ENCODE measurements at regions not wholly inside any gene's neighbourhood (a gene's known extent, or its start where the extent isn't known, plus 50 kb on each side); places are given as distances from the start of the nearest gene placed in this dataset.

- Histone ChIP-seq H3K4me3 (ENCODE audit: low read length in 2 of 2) (no peak overlapping the region), H3K27ac (ENCODE audit: low read depth, low read length) (no peak overlapping the region), H3K9me3 (ENCODE audit: control insufficient read depth in 1 of 2, low read length in 2 of 2) (no peaks in the 10 kb centered on the region), H3K4me1 (ENCODE audit: insufficient read depth, low read length) (no peaks in the 10 kb centered on the region), H3K36me3 (ENCODE audit: insufficient read depth, low read length) (no peaks in the 10 kb centered on the region), H3K27me3 (ENCODE audit: insufficient read depth, low read length) (no peaks in the 10 kb centered on the region)
- ChIA-PET CTCF (ENCODE audit: partially characterized antibody) (no interaction called here), POLR2A (ENCODE audit: partially characterized antibody) (no interaction called here)
- peaks cover 0 to 2% (median 0%) of the 10 kb centered on the region in 8 donors for H3K9me3 Mint-ChIP-seq
- peaks cover 0 to 4% (median 0%) of the 10 kb centered on the region in 4 donors for H3K4me1 Mint-ChIP-seq
- H3K27ac Mint-ChIP-seq = no peak overlapping the region
- no peak overlapping the region for H3K4me3 Mint-ChIP-seq
- DNase-seq = no peak
- H3K36me3 Mint-ChIP-seq = no peaks in the 10 kb centered on the region
- intact Hi-C loops (cut with micrococcal nuclease) = no loop called here
- H3K27me3 Mint-ChIP-seq = peaks cover 8 to 11% of the 10 kb centered on the region in 2 donors
Observed at GRCh38 chr5:5576744-5577143, 154.3 kb downstream of the ICE1 start.

DNA sequence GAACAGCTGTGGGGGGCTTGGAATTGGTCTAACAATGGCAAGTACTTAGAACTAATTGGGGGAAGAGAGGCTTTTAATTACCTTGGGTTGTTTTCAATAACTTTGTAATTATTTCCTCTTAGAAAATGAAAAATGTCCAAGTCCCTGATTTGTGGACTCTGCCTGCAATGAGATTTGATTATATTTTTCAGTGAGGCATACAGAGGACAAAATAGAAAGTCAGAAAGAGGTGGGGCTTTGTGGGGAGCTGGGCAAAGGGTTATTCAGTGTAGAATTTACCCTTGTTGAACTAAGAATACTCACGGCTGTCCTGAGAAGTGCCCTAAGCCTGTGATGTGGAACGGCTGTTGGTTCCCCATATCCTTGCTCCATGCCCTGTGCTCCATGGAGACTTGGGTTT is 153.0 kb downstream of the ICE1 start:
- H3K9me3 ChIP-seq (ENCODE audit: control insufficient read depth in 1 of 2, low read length in 2 of 2) = no peaks in the 10 kb centered on the region
- H3K36me3 ChIP-seq (ENCODE audit: insufficient read depth, low read length) = no peaks in the 10 kb centered on the region
- H3K27ac Mint-ChIP-seq = no peak overlapping the region
- H3K4me1 Mint-ChIP-seq = peaks cover 0 to 4% (median 0%) of the 10 kb centered on the region in 4 donors
- no peak for DNase-seq
- intact Hi-C loops (cut with micrococcal nuclease) = no loop called here
- peaks cover 8 to 11% of the 10 kb centered on the region in 2 donors for H3K27me3 Mint-ChIP-seq
- no peaks in the 10 kb centered on the region for H3K27me3 ChIP-seq (ENCODE audit: insufficient read depth, low read length)
- H3K27ac ChIP-seq (ENCODE audit: low read depth, low read length) = no peak overlapping the region
- H3K9me3 Mint-ChIP-seq = peaks cover 0 to 2% (median 0%) of the 10 kb centered on the region in 8 donors
- POLR2A ChIA-PET (ENCODE audit: partially characterized antibody) = no interaction called here
- CTCF ChIA-PET (ENCODE audit: partially characterized antibody) = no interaction called here
- no peak overlapping the region for H3K4me3 ChIP-seq (ENCODE audit: low read length in 2 of 2)
- no peak overlapping the region for H3K4me3 Mint-ChIP-seq
- H3K36me3 Mint-ChIP-seq = no peaks in the 10 kb centered on the region
- no peaks in the 10 kb centered on the region for H3K4me1 ChIP-seq (ENCODE audit: insufficient read depth, low read length)

GRCh38 chr5:5573798-5574380 is 151.4 kb downstream of the ICE1 start:
- Histone ChIP-seq H3K4me1 (ENCODE audit: insufficient read depth, low read length) (no peaks in the 10 kb centered on the region), H3K36me3 (ENCODE audit: insufficient read depth, low read length) (no peaks in the 10 kb centered on the region), H3K4me3 (ENCODE audit: low read length in 2 of 2) (no peak overlapping the region), H3K27me3 (ENCODE audit: insufficient read depth, low read length) (no peaks in the 10 kb centered on the region), H3K27ac (ENCODE audit: low read depth, low read length) (no peak overlapping the region), H3K9me3 (ENCODE audit: control insufficient read depth in 1 of 2, low read length in 2 of 2) (no peaks in the 10 kb centered on the region)
- no peak for DNase-seq
- Mint-ChIP-seq H3K9me3 (no peaks in the 10 kb centered on the region), H3K36me3 (no peaks in the 10 kb centered on the region), H3K4me3 (no peak overlapping the region), H3K27me3 (peaks cover 8 to 11% of the 10 kb centered on the region in 2 donors), H3K27ac (no peak overlapping the region), H3K4me1 (peaks cover 0 to 4% (median 0%) of the 10 kb centered on the region in 4 donors)
- intact Hi-C loops (cut with micrococcal nuclease) = no loop called here
- ChIA-PET CTCF (ENCODE audit: partially characterized antibody) (no interaction called here), POLR2A (ENCODE audit: partially characterized antibody) (no interaction called here)

DNA sequence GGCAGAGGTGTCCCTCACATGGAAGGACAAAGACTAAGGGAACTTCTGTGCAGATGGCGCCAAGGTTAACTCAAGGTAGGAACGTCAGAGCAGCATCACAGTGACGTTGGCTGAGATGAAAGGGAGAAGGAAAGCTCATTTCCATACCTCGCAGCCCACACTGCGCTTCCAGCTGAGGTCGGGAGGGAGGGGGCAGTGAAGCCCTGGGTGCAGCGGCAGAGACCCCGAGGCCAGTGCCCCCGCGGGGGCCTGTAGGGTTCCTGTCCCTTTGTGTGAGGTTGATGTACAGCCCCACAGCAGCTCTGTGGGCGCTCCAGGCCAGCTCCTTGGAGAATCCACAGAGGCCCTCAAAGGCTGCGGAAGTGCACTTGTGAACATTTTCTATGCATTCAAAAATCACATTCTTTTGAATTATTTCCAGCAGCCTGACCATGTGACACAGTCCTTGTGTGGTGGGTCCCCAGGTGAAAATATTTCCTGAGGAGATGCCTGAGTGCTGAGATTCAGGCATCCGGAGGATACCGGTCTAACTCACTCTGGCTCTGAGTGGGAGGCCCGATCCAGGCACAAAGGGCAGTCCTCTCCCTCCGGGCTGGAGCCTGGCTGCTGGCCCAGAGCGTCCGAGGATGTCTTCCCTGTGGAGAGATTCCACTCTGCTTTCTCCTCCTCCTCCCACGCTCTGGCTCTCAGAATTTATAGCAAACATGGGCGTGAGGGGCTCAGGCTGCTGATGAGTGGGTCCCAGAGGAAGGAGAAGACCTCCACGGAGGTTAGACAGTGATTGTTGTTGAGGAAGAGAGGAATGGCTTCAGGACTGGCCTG is 150.7 kb downstream of the ICE1 start:
- no peak overlapping the region for H3K27ac ChIP-seq (ENCODE audit: low read depth, low read length)
- H3K36me3 ChIP-seq (ENCODE audit: insufficient read depth, low read length) = no peaks in the 10 kb centered on the region
- no peaks in the 10 kb centered on the region for H3K4me1 ChIP-seq (ENCODE audit: insufficient read depth, low read length)
- Mint-ChIP-seq H3K9me3 (no peaks in the 10 kb centered on the region), H3K27ac (no peak overlapping the region), H3K4me3 (no peak overlapping the region), H3K4me1 (peaks cover 0 to 4% (median 0%) of the 10 kb centered on the region in 4 donors), H3K36me3 (no peaks in the 10 kb centered on the region), H3K27me3 (peaks cover 8 to 14% of the 10 kb centered on the region in 2 donors)
- H3K27me3 ChIP-seq (ENCODE audit: insufficient read depth, low read length) = no peaks in the 10 kb centered on the region
- ChIA-PET CTCF (ENCODE audit: partially characterized antibody) (no interaction called here), POLR2A (ENCODE audit: partially characterized antibody) (no interaction called here)
- intact Hi-C loops (cut with micrococcal nuclease) = no loop called here
- H3K9me3 ChIP-seq (ENCODE audit: control insufficient read depth in 1 of 2, low read length in 2 of 2) = no peaks in the 10 kb centered on the region
- no peak overlapping the region for H3K4me3 ChIP-seq (ENCODE audit: low read length in 2 of 2)
- DNase-seq = no peak

- Mint-ChIP-seq H3K4me1 (peaks cover 0 to 4% (median 0%) of the 10 kb centered on the region in 4 donors), H3K4me3 (no peak overlapping the region), H3K27ac (no peak overlapping the region), H3K27me3 (peaks cover 12% of the 10 kb centered on the region in 2 donors), H3K9me3 (no peaks in the 10 kb centered on the region), H3K36me3 (no peaks in the 10 kb centered on the region)
- ChIA-PET CTCF (ENCODE audit: partially characterized antibody) (no interaction called here), POLR2A (ENCODE audit: partially characterized antibody) (no interaction called here)
- DNase-seq = no peak
- no peaks in the 10 kb centered on the region for H3K36me3 ChIP-seq (ENCODE audit: insufficient read depth, low read length)
- H3K4me1 ChIP-seq (ENCODE audit: insufficient read depth, low read length) = no peaks in the 10 kb centered on the region
- H3K27me3 ChIP-seq (ENCODE audit: insufficient read depth, low read length) = no peaks in the 10 kb centered on the region
- no peak overlapping the region for H3K4me3 ChIP-seq (ENCODE audit: low read length in 2 of 2)
- H3K27ac ChIP-seq (ENCODE audit: low read depth, low read length) = no peak overlapping the region
- intact Hi-C loops (cut with micrococcal nuclease) = no loop called here
- H3K9me3 ChIP-seq (ENCODE audit: control insufficient read depth in 1 of 2, low read length in 2 of 2) = no peaks in the 10 kb centered on the region
Observed at GRCh38 chr5:5572010-5572865, 149.8 kb downstream of the ICE1 start.

GRCh38 chr5:5570646-5571045 is 148.2 kb downstream of the ICE1 start:
- CTCF ChIA-PET (ENCODE audit: partially characterized antibody) = no interaction called here
- no peaks in the 10 kb centered on the region for H3K9me3 ChIP-seq (ENCODE audit: control insufficient read depth in 1 of 2, low read length in 2 of 2)
- POLR2A ChIA-PET (ENCODE audit: partially characterized antibody) = no interaction called here
- no peaks in the 10 kb centered on the region for H3K9me3 Mint-ChIP-seq
- no peak overlapping the region for H3K27ac ChIP-seq (ENCODE audit: low read depth, low read length)
- H3K4me3 ChIP-seq (ENCODE audit: low read length in 2 of 2) = no peak overlapping the region
- peaks cover 9 to 11% of the 10 kb centered on the region in 2 donors for H3K27me3 Mint-ChIP-seq
- no peaks in the 10 kb centered on the region for H3K4me1 ChIP-seq (ENCODE audit: insufficient read depth, low read length)
- peaks cover 0 to 4% (median 0%) of the 10 kb centered on the region in 4 donors for H3K4me1 Mint-ChIP-seq
- no peak overlapping the region for H3K27ac Mint-ChIP-seq
- no peaks in the 10 kb centered on the region for H3K27me3 ChIP-seq (ENCODE audit: insufficient read depth, low read length)
- intact Hi-C loops (cut with micrococcal nuclease) = no loop called here
- H3K4me3 Mint-ChIP-seq = no peak overlapping the region
- H3K36me3 ChIP-seq (ENCODE audit: insufficient read depth, low read length) = no peaks in the 10 kb centered on the region
- H3K36me3 Mint-ChIP-seq = no peaks in the 10 kb centered on the region
- DNase-seq = no peak

DNA sequence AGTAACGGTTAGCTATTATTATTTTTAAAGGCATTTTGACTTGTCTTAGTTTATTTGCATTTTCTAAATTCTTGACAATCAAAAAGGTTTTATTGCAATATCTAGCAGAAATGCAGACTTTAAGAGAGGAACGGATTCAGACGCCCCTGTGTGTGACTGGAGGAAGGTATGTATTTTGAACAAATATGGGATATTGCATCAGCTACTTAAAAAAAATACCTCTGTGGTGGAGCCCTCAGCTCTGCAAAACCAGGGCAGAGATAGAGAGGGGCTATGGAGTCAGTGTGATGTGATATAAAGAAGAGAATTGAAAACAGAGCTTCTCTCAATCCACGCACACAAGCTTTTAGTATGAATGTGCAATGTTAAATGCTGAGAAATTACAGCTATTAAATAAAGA is 142.4 kb downstream of the ICE1 start:
- ChIA-PET POLR2A (ENCODE audit: partially characterized antibody) (interaction anchor here (0.5 kb wide), 1 partner anchor 985 kb away, joined by 4 read pairs; no protein-coding TSS in a partner anchor), CTCF (ENCODE audit: partially characterized antibody) (no interaction called here)
- Mint-ChIP-seq H3K4me3 (no peak overlapping the region), H3K27me3 (peaks cover 12 to 16% of the 10 kb centered on the region in 2 donors), H3K36me3 (no peaks in the 10 kb centered on the region), H3K9me3 (no peaks in the 10 kb centered on the region), H3K4me1 (no peaks in the 10 kb centered on the region), H3K27ac (no peak overlapping the region)
- Histone ChIP-seq H3K4me3 (ENCODE audit: low read length in 2 of 2) (no peak overlapping the region), H3K27me3 (ENCODE audit: insufficient read depth, low read length) (no peaks in the 10 kb centered on the region), H3K27ac (ENCODE audit: low read depth, low read length) (no peak overlapping the region), H3K36me3 (ENCODE audit: insufficient read depth, low read length) (no peaks in the 10 kb centered on the region), H3K9me3 (ENCODE audit: control insufficient read depth in 1 of 2, low read length in 2 of 2) (no peaks in the 10 kb centered on the region), H3K4me1 (ENCODE audit: insufficient read depth, low read length) (no peaks in the 10 kb centered on the region)
- intact Hi-C loops (cut with micrococcal nuclease) = no loop called here
- DNase-seq = no peak

Data from CD4-positive, alpha-beta memory T cell (primary cell).